BJ (cell line): ENCODE measurements at regions not wholly inside any gene's neighbourhood (a gene's known extent, or its start where the extent isn't known, plus 50 kb on each side); places are given as distances from the start of the nearest gene placed in this dataset.

Experiments
- CTCF ChIA-PET: fragments of 350-600 bp; formaldehyde crosslinking; extraction: SDS; loops from one replicate; lab custom pipeline; 2021; ENCODE audit warnings: antibody characterized with exemption, inconsistent platforms; lab: Yijun Ruan, JAX
- POLR2A ChIA-PET: fragments of 300-600 bp; sonication (Branson Sonifier 250); formaldehyde crosslinking; extraction: SDS; loops from one replicate; lab custom pipeline; 2021; ENCODE audit warnings: antibody characterized with exemption; lab: Charles Lee
- DNase-seq: peaks from one replicate; pipeline ENCODE4 v3.0.0-alpha.2; 2011; ENCODE audit warnings: low read depth
- H3K27me3 ChIP-seq: 2 replicates; pipeline ENCODE4 v1.6.0; 2011; ENCODE audit warnings: low read length; ENCODE audit not compliant: control insufficient read depth, insufficient read depth
- H3K36me3 ChIP-seq: 2 replicates; pipeline ENCODE4 v1.5.1; 2011; ENCODE audit warnings: low read length; ENCODE audit not compliant: control insufficient read depth, insufficient read depth
- H3K4me3 ChIP-seq: 2 replicates; pipeline ENCODE4 v1.5.1; 2011; ENCODE audit warnings: low read depth, mild to moderate bottlenecking, control low read depth, low read length
- CTCF ChIP-seq: IDR thresholded peaks from 2 replicates; pipeline ENCODE4 v1.5.1; 2011; ENCODE audit warnings: low read depth, mild to moderate bottlenecking, control low read depth, inconsistent platforms, low read length, moderate library complexity; ENCODE audit not compliant: insufficient read depth

GRCh38 chr1:19562847-19563246, 77.5 kb upstream of the CAPZB start:
- ChIA-PET POLR2A (interaction anchor here (0.5 kb wide), 1 partner anchor 31 kb away, joined by 8 read pairs; no protein-coding TSS in a partner anchor), CTCF (interaction anchor here (1.2 to 1.8 kb wide), 4 partner anchors 86 to 161 kb away, joined by 3 to 5 read pairs (median 4); no protein-coding TSS in a partner anchor)
- Histone ChIP-seq H3K36me3 (no peaks in the 10 kb centered on the region), H3K27me3 (no peaks in the 10 kb centered on the region), H3K4me3 (no peak overlapping the region)
- no peak for DNase-seq
- no peak for TF ChIP-seq CTCF

GRCh38 chr1:19560480-19560879, 75.1 kb upstream of the CAPZB start:
- DNase-seq = no peak
- Histone ChIP-seq H3K36me3 (no peaks in the 10 kb centered on the region), H3K4me3 (no peak overlapping the region), H3K27me3 (no peaks in the 10 kb centered on the region)
- CTCF ChIA-PET = no interaction called here
- no peak for TF ChIP-seq CTCF
- POLR2A ChIA-PET = no interaction called here

GRCh38 chr1:19559641-19560040, 74.3 kb upstream of the CAPZB start:
- Histone ChIP-seq H3K27me3 (no peaks in the 10 kb centered on the region), H3K36me3 (no peaks in the 10 kb centered on the region), H3K4me3 (no peak overlapping the region)
- DNase-seq = peak; percentile 65
- TF ChIP-seq CTCF = no peak
- CTCF ChIA-PET = interaction anchor here (1.1 kb wide), 1 partner anchor 218 kb away, joined by 3 read pairs; no protein-coding TSS in a partner anchor
- POLR2A ChIA-PET = no interaction called here

GRCh38 chr1:19557609-19558051, 72.3 kb upstream of the CAPZB start:
- Histone ChIP-seq H3K4me3 (no peak overlapping the region), H3K36me3 (no peaks in the 10 kb centered on the region), H3K27me3 (no peaks in the 10 kb centered on the region)
- CTCF ChIA-PET = interaction anchor here (1.4 kb wide), 1 partner anchor 9 kb away, joined by 4 read pairs; no protein-coding TSS in a partner anchor
- POLR2A ChIA-PET = no interaction called here
- TF ChIP-seq CTCF = no peak
- DNase-seq = no peak

GRCh38 chr1:19554090-19554489, 68.8 kb upstream of the CAPZB start:
- no peak for DNase-seq
- Histone ChIP-seq H3K27me3 (no peaks in the 10 kb centered on the region), H3K4me3 (no peak overlapping the region), H3K36me3 (no peaks in the 10 kb centered on the region)
- POLR2A ChIA-PET = no interaction called here
- CTCF ChIA-PET = no interaction called here
- no peak for TF ChIP-seq CTCF
